A549 (cell line): ENCODE measurements at regions not wholly inside any gene's neighbourhood (a gene's known extent, or its start where the extent isn't known, plus 50 kb on each side); places are given as distances from the start of the nearest gene placed in this dataset.
"Not testable (repeated sequence)": the region's sequence is repeated elsewhere in the genome, so short reads cannot be mapped to it uniquely, and the experiment has no call there.

Source experiments
- CBX8 ChIP-seq: fragments of 200-600 bp; sonication (generic); IDR thresholded peaks from 2 replicates; pipeline ENCODE4 v1.6.1; 2016
- CTCF ChIP-seq: fragments of >200 bp; sonication (Bioruptor Twin); formaldehyde crosslinking; IDR thresholded peaks from 3 replicates; pipeline ENCODE4 v1.5.1; 2016
- EP300 ChIP-seq, 2 experiments: fragments of >200 bp; sonication (Bioruptor Twin); formaldehyde crosslinking; IDR thresholded peaks; 2 replicates in 1 of 2; 3 replicates in 1 of 2; pipeline ENCODE4 v1.6.1; 2016 to 2017
- ESRRA ChIP-seq: fragments of 150-350 bp; IDR thresholded peaks from 2 replicates; pipeline ENCODE4 v1.6.1; 2014; ENCODE audit warnings: mild to moderate bottlenecking, low read length, borderline replicate concordance
- GATA3 ChIP-seq: IDR thresholded peaks from 2 replicates; pipeline ENCODE4 v1.6.1; 2012; ENCODE audit warnings: borderline replicate concordance
- HMGXB4 ChIP-seq: fragments of 250-450 bp; sonication (Bioruptor Pico); IDR thresholded peaks from 2 replicates; pipeline ENCODE4 v1.5.0; 2021; ENCODE audit warnings: mild to moderate bottlenecking, moderate library complexity, borderline replicate concordance
- JUN ChIP-seq, 2 experiments: fragments of >200 bp; sonication (Bioruptor Twin); formaldehyde crosslinking; IDR thresholded peaks; 2 replicates in 1 of 2; 3 replicates in 1 of 2; pipeline ENCODE4 v1.6.1; 2016 to 2017
- MAX ChIP-seq: IDR thresholded peaks from 2 replicates; pipeline ENCODE4 v1.6.1; 2012
- MYC ChIP-seq: IDR thresholded peaks from 2 replicates; pipeline ENCODE4 v1.6.1; 2012; ENCODE audit warnings: mild to moderate bottlenecking, inconsistent platforms, low read length, improper control_type of control experiment, borderline replicate concordance
- NR3C1 ChIP-seq: fragments of >200 bp; sonication (Bioruptor Twin); formaldehyde crosslinking; IDR thresholded peaks from 3 replicates; pipeline ENCODE4 v1.6.1; 2017
- RCOR1 ChIP-seq: fragments of 150-350 bp; IDR thresholded peaks from 2 replicates; pipeline ENCODE4 v1.6.1; 2014; ENCODE audit warnings: antibody characterized with exemption, low read length, low read depth
- ZC3H11A ChIP-seq: fragments of 450-650 bp; IDR thresholded peaks from 2 replicates; pipeline ENCODE4 v1.6.1; 2014; ENCODE audit warnings: antibody characterized with exemption, mild to moderate bottlenecking

- not testable (repeated sequence) for TF ChIP-seq CTCF; ZC3H11A; MYC; HMGXB4 (CRISPR knock-in tag); MAX; NR3C1; EP300 (IDR thresholded peaks at IDR 0.05); JUN (IDR thresholded peaks at IDR 0.05); RCOR1; GATA3; CBX8; ESRRA
Measured at GRCh38 chr4:86527713-86528112, 66.4 kb upstream of the PTPN13 start.
